ENCODE measurements at regions not wholly inside any gene's neighbourhood (a gene's known extent, or its start where the extent isn't known, plus 50 kb on each side); places are given as distances from the start of the nearest gene placed in this dataset.
"Not testable (repeated sequence)": the region's sequence is repeated elsewhere in the genome, so short reads cannot be mapped to it uniquely, and the experiment has no call there.

GRCh38 chr18:66937546-66937945 lies 333.7 kb upstream of the CDH19 start:
- intact Hi-C loops (cut with DNase I): no loop called here

GRCh38 chr18:66931010-66931409 lies 327.1 kb upstream of the CDH19 start:
- intact Hi-C loops (cut with DNase I): no loop called here

More at GRCh38 chr18:66937546-66937945, 333.7 kb upstream of the CDH19 start:
- DNase-seq: no peak

GRCh38 chr18:66916834-66917233 lies 312.9 kb upstream of the CDH19 start:
- intact Hi-C loops (cut with DNase I): no loop called here
- no peak for DNase-seq

More at GRCh38 chr18:66931010-66931409, 327.1 kb upstream of the CDH19 start:
- DNase-seq: no peak

- intact Hi-C loops (cut with DNase I): no loop called here
Measured at GRCh38 chr18:66900837-66901236, 296.9 kb upstream of the CDH19 start.

GRCh38 chr18:66895631-66896030 lies 291.7 kb upstream of the CDH19 start:
- no peak for DNase-seq
- intact Hi-C loops (cut with DNase I): no loop called here

More at GRCh38 chr18:66900837-66901236, 296.9 kb upstream of the CDH19 start:
- no peak for DNase-seq

- no peak for DNase-seq
- intact Hi-C loops (cut with DNase I): no loop called here
Measured at GRCh38 chr18:66894851-66895250, 291.0 kb upstream of the CDH19 start.

GRCh38 chr18:66892388-66892787 lies 288.5 kb upstream of the CDH19 start:
- intact Hi-C loops (cut with DNase I): not testable (repeated sequence)
- peak in 1 of 10 donors; percentile 57 for DNase-seq

- no peak for DNase-seq
- intact Hi-C loops (cut with DNase I): no loop called here
Measured at GRCh38 chr18:66874812-66875474, 271.1 kb upstream of the CDH19 start.

GRCh38 chr18:66874375-66874774 lies 270.5 kb upstream of the CDH19 start:
- intact Hi-C loops (cut with DNase I): no loop called here
- no peak for DNase-seq

GRCh38 chr18:66873899-66874298 lies 270.0 kb upstream of the CDH19 start:
- intact Hi-C loops (cut with DNase I): no loop called here
- DNase-seq: no peak

- DNase-seq: no peak
- intact Hi-C loops (cut with DNase I): no loop called here
Measured at GRCh38 chr18:66872277-66872676, 268.4 kb upstream of the CDH19 start.

GRCh38 chr18:66867653-66868052 lies 263.8 kb upstream of the CDH19 start:
- no peak for DNase-seq
- intact Hi-C loops (cut with DNase I): no loop called here

- intact Hi-C loops (cut with DNase I): not testable (repeated sequence)
Measured at GRCh38 chr18:66866427-66866940, 262.6 kb upstream of the CDH19 start.

GRCh38 chr18:66838340-66838987 lies 234.6 kb upstream of the CDH19 start:
- DNase-seq: peak in 2 of 10 donors; percentile 37 to 39
- intact Hi-C loops (cut with DNase I): no loop called here

More at GRCh38 chr18:66866427-66866940, 262.6 kb upstream of the CDH19 start:
- DNase-seq: peak in 2 of 10 donors; percentile 33 to 66

- intact Hi-C loops (cut with DNase I): no loop called here
- no peak for DNase-seq
Measured at GRCh38 chr18:66833646-66834045, 229.8 kb upstream of the CDH19 start.

- intact Hi-C loops (cut with DNase I): no loop called here
- no peak for DNase-seq
Measured at GRCh38 chr18:66826211-66826610, 222.3 kb upstream of the CDH19 start.

GRCh38 chr18:66825347-66825746 lies 221.5 kb upstream of the CDH19 start:
- no peak for DNase-seq
- intact Hi-C loops (cut with DNase I): no loop called here

GRCh38 chr18:66819235-66819634 lies 215.3 kb upstream of the CDH19 start:
- no peak for DNase-seq
- intact Hi-C loops (cut with DNase I): no loop called here

- intact Hi-C loops (cut with DNase I): no loop called here
Measured at GRCh38 chr18:66813138-66813537, 209.2 kb upstream of the CDH19 start.

GRCh38 chr18:66795051-66795450 lies 191.2 kb upstream of the CDH19 start:
- no peak for DNase-seq
- intact Hi-C loops (cut with DNase I): no loop called here

More at GRCh38 chr18:66813138-66813537, 209.2 kb upstream of the CDH19 start:
- DNase-seq: no peak

GRCh38 chr18:66792466-66792865 lies 188.6 kb upstream of the CDH19 start:
- intact Hi-C loops (cut with DNase I): no loop called here
- no peak for DNase-seq

GRCh38 chr18:66780609-66781008 lies 176.7 kb upstream of the CDH19 start:
- intact Hi-C loops (cut with DNase I): no loop called here
- DNase-seq: no peak
